Mammary epithelial cell (primary cell): ENCODE measurements at regions not wholly inside any gene's neighbourhood (a gene's known extent, or its start where the extent isn't known, plus 50 kb on each side); places are given as distances from the start of the nearest gene placed in this dataset.

Experiments
- CTCF ChIP-seq, 2 donors: IDR thresholded peaks in 1 of 2; conservative IDR thresholded peaks in 1 of 2; 2 replicates each; pipeline ENCODE4 v1.5.1; 2011 to 2012; ENCODE audit warnings: inconsistent platforms in 2 of 2, low read length in 2 of 2, mild to moderate bottlenecking in 2 of 2, control low read depth in 1 of 2, low read depth in 1 of 2; ENCODE audit not compliant: insufficient read depth in 1 of 2; ENCODE audit errors: extremely low read depth in 1 of 2
- EZH2 ChIP-seq: IDR thresholded peaks from 2 replicates; pipeline ENCODE4 v1.6.1; 2012; ENCODE audit warnings: low read length, inconsistent platforms, borderline replicate concordance

- TF ChIP-seq CTCF (conservative IDR thresholded peaks at IDR 0.05 in 1 of 2, IDR thresholded peaks at IDR 0.05 in 1 of 2; ENCODE audit: extremely low read depth in 1 of 2, insufficient read depth in 1 of 2, low read depth in 1 of 2, low read length in 2 of 2), result no peak
- no peak for TF ChIP-seq EZH2
Observed at GRCh38 chr5:130331332-130331731, 427.1 kb downstream of the CHSY3 start.
